GM06990 (cell line): ENCODE measurements at regions not wholly inside any gene's neighbourhood (a gene's known extent, or its start where the extent isn't known, plus 50 kb on each side); places are given as distances from the start of the nearest gene placed in this dataset.

Source experiments
- DNase-seq: peaks from one replicate; pipeline ENCODE4 v3.0.0-alpha.2; 2011; ENCODE audit not compliant: insufficient read length; ENCODE audit errors: extremely low read depth
- H3K27me3 ChIP-seq: replicated peaks from 2 replicates; pipeline ENCODE4 v1.6.0; 2011; ENCODE audit warnings: low read length; ENCODE audit not compliant: control insufficient read depth, insufficient read depth
- H3K36me3 ChIP-seq: 2 replicates; pipeline ENCODE4 v1.5.1; 2011; ENCODE audit warnings: low read length; ENCODE audit not compliant: control insufficient read depth, insufficient read depth
- H3K4me3 ChIP-seq: replicated peaks from 2 replicates; pipeline ENCODE4 v1.5.1; 2011; ENCODE audit warnings: low read depth, mild to moderate bottlenecking, control low read depth, low read length
- TF ChIP-seq, protein P1 (sequence below): IDR thresholded peaks from 2 replicates; pipeline ENCODE4 v1.5.1; 2011; ENCODE audit warnings: low read length, control low read depth, mild to moderate bottlenecking, inconsistent platforms; ENCODE audit not compliant: insufficient read depth, poor library complexity, severe bottlenecking

DNA sequence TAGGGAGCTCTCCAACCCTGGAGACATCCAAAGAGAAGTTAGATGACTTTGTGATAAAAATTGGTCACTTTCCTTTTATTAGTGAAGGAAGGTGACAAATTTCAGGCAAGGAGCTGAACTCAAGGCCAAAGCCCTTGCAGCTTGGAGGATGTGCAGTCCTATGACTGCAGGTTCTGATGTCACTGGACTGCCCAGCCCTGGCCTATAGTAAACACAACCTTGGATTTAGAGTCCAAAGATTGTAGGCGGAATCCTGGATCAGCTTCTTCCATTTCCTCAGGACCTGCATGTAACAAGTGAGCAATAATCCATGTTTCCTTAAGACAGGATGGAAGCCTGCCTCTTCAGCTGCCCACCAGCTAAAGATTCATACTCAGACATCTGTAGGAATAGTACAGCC, 169.3 kb upstream of the ZC3H12A start:
- Histone ChIP-seq H3K36me3 (no peaks in the 10 kb centered on the region), H3K27me3 (peaks cover 4% of the 10 kb centered on the region), H3K4me3 (no peak overlapping the region)
- no peak for DNase-seq
- TF ChIP-seq, protein P1, sequence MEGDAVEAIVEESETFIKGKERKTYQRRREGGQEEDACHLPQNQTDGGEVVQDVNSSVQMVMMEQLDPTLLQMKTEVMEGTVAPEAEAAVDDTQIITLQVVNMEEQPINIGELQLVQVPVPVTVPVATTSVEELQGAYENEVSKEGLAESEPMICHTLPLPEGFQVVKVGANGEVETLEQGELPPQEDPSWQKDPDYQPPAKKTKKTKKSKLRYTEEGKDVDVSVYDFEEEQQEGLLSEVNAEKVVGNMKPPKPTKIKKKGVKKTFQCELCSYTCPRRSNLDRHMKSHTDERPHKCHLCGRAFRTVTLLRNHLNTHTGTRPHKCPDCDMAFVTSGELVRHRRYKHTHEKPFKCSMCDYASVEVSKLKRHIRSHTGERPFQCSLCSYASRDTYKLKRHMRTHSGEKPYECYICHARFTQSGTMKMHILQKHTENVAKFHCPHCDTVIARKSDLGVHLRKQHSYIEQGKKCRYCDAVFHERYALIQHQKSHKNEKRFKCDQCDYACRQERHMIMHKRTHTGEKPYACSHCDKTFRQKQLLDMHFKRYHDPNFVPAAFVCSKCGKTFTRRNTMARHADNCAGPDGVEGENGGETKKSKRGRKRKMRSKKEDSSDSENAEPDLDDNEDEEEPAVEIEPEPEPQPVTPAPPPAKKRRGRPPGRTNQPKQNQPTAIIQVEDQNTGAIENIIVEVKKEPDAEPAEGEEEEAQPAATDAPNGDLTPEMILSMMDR = no peak

DNA sequence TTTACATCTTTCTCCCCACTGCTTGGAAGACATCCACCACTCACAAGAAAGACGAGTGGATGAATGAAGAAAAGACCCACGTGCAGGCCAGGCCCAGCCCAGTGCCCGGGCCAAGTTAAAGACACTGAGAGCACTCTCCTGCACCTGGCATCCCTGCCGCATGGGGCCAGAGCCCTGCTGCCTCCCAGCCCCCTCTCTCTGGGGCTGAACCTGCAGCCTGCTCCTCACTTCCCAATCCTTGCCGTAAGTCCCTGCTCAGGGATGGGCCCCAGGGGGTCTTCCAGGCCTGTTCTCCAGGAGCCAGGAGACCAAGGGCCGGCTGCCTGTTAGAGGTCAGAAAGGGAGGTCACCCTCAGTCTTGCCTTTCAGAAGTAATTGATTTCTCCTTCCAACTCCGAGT, 168.5 kb upstream of the ZC3H12A start:
- TF ChIP-seq, protein P1 = no peak
- no peaks in the 10 kb centered on the region for H3K36me3 ChIP-seq
- no peak for DNase-seq

DNA sequence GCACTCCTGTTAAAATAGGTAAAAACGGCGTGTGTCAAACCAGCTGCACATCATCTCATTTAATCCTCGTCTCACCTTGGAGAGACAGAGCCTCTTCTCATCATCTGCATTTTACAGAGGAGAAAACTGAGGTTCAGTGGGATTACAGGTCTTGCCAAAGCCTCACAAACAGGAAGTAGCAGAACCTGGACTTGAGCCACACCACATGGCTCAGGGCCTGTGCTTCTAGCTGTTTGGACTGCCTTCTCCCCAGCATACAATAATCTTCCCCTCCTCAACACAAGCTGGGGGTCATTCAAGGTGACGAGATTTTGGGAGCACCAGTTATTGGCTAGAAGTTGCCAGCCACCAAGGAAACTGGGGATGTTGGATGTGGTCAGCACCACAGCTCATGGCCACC, 167.9 kb upstream of the ZC3H12A start:
- no peak for DNase-seq
- H3K27me3 ChIP-seq = peaks cover 4% of the 10 kb centered on the region

More for the DNA sequence above, 168.5 kb upstream of the ZC3H12A start:
- Histone ChIP-seq H3K27me3 (peaks cover 4% of the 10 kb centered on the region), H3K4me3 (no peak overlapping the region)

DNA sequence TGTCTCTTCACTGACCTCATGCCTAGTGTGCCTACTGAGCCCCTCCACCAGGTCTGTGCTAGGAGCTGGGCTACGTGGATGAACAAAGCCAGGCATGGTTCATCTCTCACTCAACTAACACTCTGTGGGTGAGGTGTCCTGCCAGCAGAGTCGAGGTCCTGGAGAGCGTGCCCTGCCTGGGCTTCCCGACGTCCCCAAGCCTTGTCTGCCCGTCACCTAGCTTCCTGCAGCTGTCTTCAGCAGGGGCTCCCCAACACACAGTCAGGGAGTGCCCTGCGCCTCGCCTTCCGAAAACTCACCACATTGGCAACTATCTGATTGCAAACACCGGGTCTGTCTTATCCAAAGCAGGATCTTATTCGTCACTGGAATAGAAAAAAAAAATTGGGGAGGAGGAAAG, 167.5 kb upstream of the ZC3H12A start:
- no peaks in the 10 kb centered on the region for H3K36me3 ChIP-seq
- TF ChIP-seq, protein P1 = no peak
- no peak overlapping the region for H3K4me3 ChIP-seq
- no peak for DNase-seq
- peaks cover 4% of the 10 kb centered on the region for H3K27me3 ChIP-seq

More for the DNA sequence above, 167.9 kb upstream of the ZC3H12A start:
- Histone ChIP-seq H3K36me3 (no peaks in the 10 kb centered on the region), H3K4me3 (no peak overlapping the region)
- TF ChIP-seq, protein P1 = no peak

DNA sequence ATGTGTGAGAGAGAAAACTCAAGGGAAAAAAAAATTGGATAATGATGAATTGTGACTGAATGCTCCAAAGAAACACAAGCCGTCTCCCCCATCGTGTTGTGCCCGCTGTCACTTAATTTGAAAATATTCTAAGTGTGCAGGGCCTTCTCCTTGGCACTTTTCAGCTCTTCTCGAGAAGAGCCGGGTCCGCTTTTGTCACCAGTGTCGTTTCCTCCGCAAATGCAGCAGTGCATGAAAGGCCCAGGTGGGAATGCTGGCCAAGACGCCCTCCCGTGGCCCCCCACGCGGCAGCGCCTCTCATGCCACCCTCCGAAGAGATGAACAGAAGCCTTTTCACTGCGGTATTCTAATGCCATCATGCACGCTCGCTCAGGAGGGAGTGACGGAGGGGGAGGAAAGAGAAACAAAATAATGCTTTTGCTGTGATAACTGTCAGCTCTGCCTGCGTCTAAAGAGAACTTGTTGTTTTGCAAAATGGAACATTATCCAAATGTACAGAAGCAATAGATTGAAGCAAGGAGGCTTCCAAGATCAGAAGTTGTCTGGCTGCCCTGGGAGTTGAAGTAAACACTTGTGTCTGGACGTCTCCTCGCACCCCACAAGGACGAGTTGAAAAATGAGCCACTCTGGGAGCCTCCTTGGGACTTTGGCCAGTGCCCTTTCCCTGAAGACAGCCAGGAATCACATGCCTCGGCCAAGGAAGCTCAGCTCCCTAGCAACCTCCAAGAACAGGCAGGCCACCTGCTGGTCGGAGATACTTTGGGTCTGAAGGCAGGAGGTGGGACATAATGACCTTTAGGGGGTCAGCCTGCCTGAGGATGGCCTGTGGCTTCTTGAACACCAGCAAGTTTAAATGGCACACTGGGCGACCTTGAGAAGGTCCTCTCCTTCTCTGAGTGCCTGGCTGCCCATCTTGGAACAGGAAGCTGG, 166.1 kb upstream of the ZC3H12A start:
- no peak for DNase-seq
- peaks cover 4% of the 10 kb centered on the region for H3K27me3 ChIP-seq
- no peaks in the 10 kb centered on the region for H3K36me3 ChIP-seq
- H3K4me3 ChIP-seq = no peak overlapping the region
- TF ChIP-seq, protein P1 = peak; percentile 15
